Tibial nerve (tissue), 4 donors: ENCODE measurements at regions not wholly inside any gene's neighbourhood (a gene's known extent, or its start where the extent isn't known, plus 50 kb on each side); places are given as distances from the start of the nearest gene placed in this dataset.
"Not testable (repeated sequence)": the region's sequence is repeated elsewhere in the genome, so short reads cannot be mapped to it uniquely, and the experiment has no call there.

Experiments used
- DNase-seq, 2 donors: peaks; one replicate each; pipeline ENCODE4 v3.0.0-alpha.2; 2019; ENCODE audit warnings: low spot score in 2 of 2
- H3K27ac ChIP-seq, 4 donors: fragments of 200-600 bp; sonication (generic) in 3 of 4; one replicate each; pipeline ENCODE4 v1.5.1; 2017 to 2019; ENCODE audit warnings: mild to moderate bottlenecking in 1 of 4
- H3K27me3 ChIP-seq, 2 donors: fragments of 200-600 bp; sonication (generic) in 1 of 2; one replicate each; pipeline versions ENCODE4 v1.5.1 to v1.6.0; 2017 to 2019
- H3K36me3 ChIP-seq, 3 donors: fragments of 200-600 bp; sonication (generic); one replicate each; pipeline ENCODE4 v1.5.1; 2018 to 2019
- H3K4me1 ChIP-seq, 4 donors: fragments of 200-600 bp; sonication (generic) in 3 of 4; one replicate each; pipeline ENCODE4 v1.5.1; 2017 to 2019
- H3K4me3 ChIP-seq, 4 donors: fragments of 200-600 bp; sonication (generic) in 3 of 4; one replicate each; pipeline ENCODE4 v1.5.1; 2017 to 2019; ENCODE audit warnings: mild to moderate bottlenecking in 1 of 4, moderate library complexity in 1 of 4
- H3K9me3 ChIP-seq, 4 donors: fragments of 200-600 bp; sonication (generic) in 3 of 4; one replicate each; pipeline ENCODE4 v1.5.1; 2017 to 2019
- CTCF ChIP-seq, 5 experiments: fragments of 200-600 bp in 3 of 5; fragments of 450-650 bp in 2 of 5; sonication (generic) in 3 of 5; IDR thresholded peaks; one replicate each; pipeline ENCODE4 v1.5.1; 2016 to 2019; ENCODE audit warnings: antibody characterized with exemption in 5 of 5, mild to moderate bottlenecking in 3 of 5, moderate library complexity in 2 of 5
- EP300 ChIP-seq, 2 donors: sonication (generic); formaldehyde crosslinking; IDR thresholded peaks; one replicate each; pipeline ENCODE4 v1.6.1; 2017; ENCODE audit warnings: antibody characterized with exemption in 2 of 2, mild to moderate bottlenecking in 1 of 2
- POLR2A ChIP-seq, 2 donors: fragments of 450-650 bp; IDR thresholded peaks; one replicate each; pipeline ENCODE4 v1.6.1; 2017; ENCODE audit warnings: antibody characterized with exemption in 2 of 2, mild to moderate bottlenecking in 2 of 2, moderate library complexity in 2 of 2
- WGBS, 2 donors: methylation state at CpG; one replicate each; pipeline ENCODE4 v1.1.5; 2018; 5-methylcytosine and 5-hydroxymethylcytosine counted together

GRCh38 chr5:19104948-19105347 lies 883.1 kb downstream of the CDH18 start:
- WGBS, 2 donors, result 72 to 76% methylated on average over 1 of the region's 1 CpG
- Histone ChIP-seq H3K36me3 (no peaks in the 10 kb centered on the region), H3K4me1 (no peaks in the 10 kb centered on the region), H3K27me3 (no peaks in the 10 kb centered on the region), H3K9me3 (no peaks in the 10 kb centered on the region), H3K27ac (no peak overlapping the region), H3K4me3 (no peak overlapping the region)
- DNase-seq, result no peak
- TF ChIP-seq EP300 (IDR thresholded peaks at IDR 0.05) (no peak), POLR2A (IDR thresholded peaks at IDR 0.05) (no peak), CTCF (IDR thresholded peaks at IDR 0.05) (no peak)

- 88 to 92% methylated on average over 1 of the region's 1 CpG for WGBS, 2 donors
- DNase-seq, result no peak
- H3K9me3 ChIP-seq, result peaks cover 0 to 5% (median 0%) of the 10 kb centered on the region in 4 donors
- H3K4me3 ChIP-seq, result no peak overlapping the region
- no peak for TF ChIP-seq EP300 (IDR thresholded peaks at IDR 0.05)
- no peak for TF ChIP-seq POLR2A (IDR thresholded peaks at IDR 0.05)
- no peak for TF ChIP-seq CTCF (IDR thresholded peaks at IDR 0.05)
- no peaks in the 10 kb centered on the region for H3K4me1 ChIP-seq
- H3K36me3 ChIP-seq, result no peaks in the 10 kb centered on the region
- no peaks in the 10 kb centered on the region for H3K27me3 ChIP-seq
- H3K27ac ChIP-seq, result no peak overlapping the region
Observed at GRCh38 chr5:19122923-19123322, 865.1 kb downstream of the CDH18 start.

DNA sequence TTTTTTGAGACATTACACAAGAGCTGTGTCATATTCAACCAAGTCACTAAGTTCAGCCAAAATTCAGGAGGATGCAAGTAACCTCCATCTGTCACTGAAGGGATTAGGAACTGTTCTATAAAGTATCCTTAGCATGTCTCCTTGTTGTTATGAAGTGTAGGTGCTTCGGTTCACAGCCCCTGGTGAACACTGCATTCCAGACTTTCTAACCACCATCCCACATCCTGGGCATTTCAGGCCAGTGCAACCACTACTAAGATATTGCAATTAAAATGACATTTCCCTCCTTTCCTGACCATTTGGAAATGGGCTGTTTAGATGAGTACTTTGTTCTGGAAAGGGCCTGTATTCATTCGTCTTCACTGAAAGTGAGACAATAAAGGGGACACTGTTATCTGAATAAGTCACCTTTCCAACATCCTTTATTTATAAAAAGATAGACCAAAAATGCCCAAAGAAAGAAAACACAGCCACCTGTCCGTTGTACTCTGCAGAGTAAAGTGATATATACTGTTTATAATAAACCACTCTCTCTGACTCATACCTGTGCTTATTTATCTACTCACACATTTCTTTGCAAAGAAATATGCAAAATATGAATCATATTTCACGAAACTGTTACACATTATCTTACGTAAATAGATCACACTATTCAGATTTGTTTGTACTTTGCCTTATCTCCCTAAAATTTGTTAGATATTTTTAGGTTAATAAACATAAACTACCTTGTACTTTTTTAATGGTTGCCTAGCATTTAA lies 861.9 kb downstream of the CDH18 start:
- H3K4me1 ChIP-seq, result no peaks in the 10 kb centered on the region
- no peak overlapping the region for H3K27ac ChIP-seq
- no peak overlapping the region for H3K4me3 ChIP-seq
- H3K9me3 ChIP-seq, result no peaks in the 10 kb centered on the region
- no peak for TF ChIP-seq POLR2A (IDR thresholded peaks at IDR 0.05)
- no peak for TF ChIP-seq EP300 (IDR thresholded peaks at IDR 0.05)
- no peak for TF ChIP-seq CTCF (IDR thresholded peaks at IDR 0.05)
- no peak for DNase-seq
- H3K36me3 ChIP-seq, result no peaks in the 10 kb centered on the region
- H3K27me3 ChIP-seq, result no peaks in the 10 kb centered on the region
- 56 to 61% methylated on average over 5 of the region's 5 CpGs for WGBS, 2 donors

DNA sequence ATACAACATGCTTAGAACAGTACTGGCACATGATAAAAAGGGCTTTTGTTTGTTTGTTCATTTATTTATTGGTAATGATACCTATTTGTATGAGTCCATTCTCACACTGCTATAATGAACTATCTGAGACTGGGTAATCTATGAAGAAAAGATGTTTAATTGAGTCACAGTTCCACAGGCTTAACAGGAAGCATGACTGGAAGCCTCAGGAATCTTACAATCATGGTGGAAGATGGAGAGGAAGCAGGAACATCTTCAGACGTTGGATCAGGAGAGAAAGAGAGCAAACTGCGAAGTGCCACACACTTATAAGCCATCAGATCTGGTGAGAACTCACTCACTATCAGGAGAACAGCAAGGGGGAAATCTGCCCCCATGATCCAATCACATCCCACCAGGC lies 847.7 kb downstream of the CDH18 start:
- no peaks in the 10 kb centered on the region for H3K4me1 ChIP-seq
- no peaks in the 10 kb centered on the region for H3K36me3 ChIP-seq
- DNase-seq, result no peak
- TF ChIP-seq CTCF (IDR thresholded peaks at IDR 0.05), result no peak
- no peak for TF ChIP-seq POLR2A (IDR thresholded peaks at IDR 0.05)
- TF ChIP-seq EP300 (IDR thresholded peaks at IDR 0.05), result no peak
- H3K27me3 ChIP-seq, result no peaks in the 10 kb centered on the region
- H3K27ac ChIP-seq, result no peak overlapping the region
- H3K4me3 ChIP-seq, result no peak overlapping the region
- H3K9me3 ChIP-seq, result peaks cover 0 to 4% (median 0%) of the 10 kb centered on the region in 4 donors
- 62 to 68% methylated on average over 2 of the region's 2 CpGs for WGBS, 2 donors

DNA sequence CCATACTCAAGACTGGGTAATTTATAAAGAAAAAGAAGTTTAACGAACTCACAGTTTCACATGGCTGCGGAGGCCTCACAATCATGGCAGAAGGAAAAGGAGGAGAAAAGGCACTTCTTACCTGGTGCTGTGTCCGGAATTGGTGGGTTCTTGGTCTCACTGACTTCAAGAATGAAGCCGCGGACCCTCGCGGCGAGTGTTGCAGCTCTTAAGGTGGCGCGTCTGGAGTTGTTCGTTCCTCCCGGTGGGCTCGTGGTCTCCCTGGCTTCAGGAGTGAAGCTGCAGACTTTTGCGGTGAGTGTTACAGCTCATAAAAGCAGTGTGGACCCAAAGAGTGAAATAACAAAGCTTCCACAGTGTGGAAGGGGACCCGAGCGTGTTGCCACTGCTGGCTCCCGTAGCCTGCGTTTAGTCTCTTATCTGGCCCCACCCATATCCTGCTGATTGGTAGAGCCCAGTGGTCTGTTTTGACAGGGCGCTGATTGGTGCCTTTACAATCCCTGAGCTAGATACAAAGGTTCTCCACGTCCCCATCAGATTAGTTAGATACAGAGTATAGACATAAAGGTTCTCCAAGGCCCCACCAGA lies 846.0 kb downstream of the CDH18 start:
- 93 to 96% methylated on average over 20 of the region's 20 CpGs for WGBS, 2 donors
- not testable (repeated sequence) for H3K4me3 ChIP-seq, H3K36me3 ChIP-seq

DNA sequence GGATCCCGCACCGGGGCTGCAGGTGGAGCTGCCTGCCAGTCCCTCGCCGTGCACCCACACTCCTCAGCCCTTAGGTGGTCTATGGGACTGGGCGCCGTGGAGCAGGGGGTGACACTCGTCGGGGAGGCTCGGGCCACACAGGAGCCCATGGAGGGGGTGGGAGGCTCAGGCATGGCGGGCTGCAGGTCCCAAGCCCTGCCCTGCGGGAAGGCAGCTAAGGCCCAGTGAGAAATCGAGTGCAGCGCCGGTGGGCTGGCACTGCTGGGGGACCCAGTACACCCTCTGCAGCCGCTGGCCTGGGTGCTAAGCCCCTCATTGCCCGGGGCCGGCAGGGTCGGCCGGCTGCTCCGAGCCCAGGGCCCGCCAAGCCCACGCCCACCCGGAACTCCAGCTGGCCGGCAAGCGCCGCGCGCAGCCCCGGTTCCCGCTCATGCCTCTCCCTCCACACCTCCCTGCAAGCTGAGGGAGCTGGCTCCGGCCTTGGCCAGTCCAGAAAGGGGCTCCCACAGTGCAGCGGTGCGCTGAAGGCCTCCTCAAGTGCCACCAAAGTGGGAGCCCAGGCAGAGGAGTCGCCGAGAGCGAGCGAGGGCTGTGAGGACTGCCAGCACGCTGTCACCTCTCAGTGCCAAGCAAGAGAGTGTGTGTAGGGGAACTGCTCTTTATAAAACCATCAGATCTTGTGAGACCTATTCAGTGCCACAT lies 845.1 kb downstream of the CDH18 start:
- not testable (repeated sequence) for H3K27me3 ChIP-seq, DNase-seq, H3K9me3 ChIP-seq, H3K27ac ChIP-seq, H3K4me3 ChIP-seq, H3K36me3 ChIP-seq, H3K4me1 ChIP-seq
- WGBS, 2 donors, result 92% methylated on average over 19 to 24 of the region's 38 CpGs

More for the DNA sequence above, 846.0 kb downstream of the CDH18 start:
- not testable (repeated sequence) for DNase-seq, H3K4me1 ChIP-seq, H3K9me3 ChIP-seq, H3K27ac ChIP-seq, H3K27me3 ChIP-seq
